ENCODE measurements at regions not wholly inside any gene's neighbourhood (a gene's known extent, or its start where the extent isn't known, plus 50 kb on each side); places are given as distances from the start of the nearest gene placed in this dataset.

DNA sequence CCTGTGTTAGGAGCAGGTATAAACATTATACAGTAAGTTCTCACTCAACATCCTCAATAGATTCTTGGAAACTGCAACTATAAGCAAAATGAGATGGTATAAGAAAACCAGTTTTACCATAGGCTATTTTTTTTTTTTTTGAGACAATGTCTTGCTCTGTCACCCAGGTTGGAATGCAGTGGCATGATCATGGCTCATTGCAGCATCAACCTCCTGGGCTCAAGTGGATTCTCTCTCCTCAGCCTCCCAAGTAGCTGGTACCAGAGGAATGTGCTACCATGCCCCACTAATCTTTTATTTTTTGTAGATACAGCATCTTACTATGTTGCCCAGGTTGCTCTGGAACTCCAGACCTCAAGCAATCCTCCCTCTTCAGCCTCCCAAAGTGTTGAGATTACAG lies 50.1 kb upstream of the ADRB2 start:
- TF ChIP-seq HMGA2 (CRISPR knock-in tag; IDR thresholded peaks at IDR 0.05) (no peak), ZNF219 (CRISPR knock-in tag; IDR thresholded peaks at IDR 0.05; ENCODE audit: borderline replicate concordance) (no peak), MXD4 (CRISPR knock-in tag; IDR thresholded peaks at IDR 0.05; ENCODE audit: borderline replicate concordance) (no peak), NFE2L1 (CRISPR knock-in tag; IDR thresholded peaks at IDR 0.05) (no peak), GABPB1 (CRISPR knock-in tag; IDR thresholded peaks at IDR 0.05) (no peak), RELA (CRISPR knock-in tag; IDR thresholded peaks at IDR 0.05; ENCODE audit: borderline replicate concordance) (no peak)
- TF ChIP-seq, protein P1, sequence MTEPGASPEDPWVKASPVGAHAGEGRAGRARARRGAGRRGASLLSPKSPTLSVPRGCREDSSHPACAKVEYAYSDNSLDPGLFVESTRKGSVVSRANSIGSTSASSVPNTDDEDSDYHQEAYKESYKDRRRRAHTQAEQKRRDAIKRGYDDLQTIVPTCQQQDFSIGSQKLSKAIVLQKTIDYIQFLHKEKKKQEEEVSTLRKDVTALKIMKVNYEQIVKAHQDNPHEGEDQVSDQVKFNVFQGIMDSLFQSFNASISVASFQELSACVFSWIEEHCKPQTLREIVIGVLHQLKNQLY (CRISPR knock-in tag; IDR thresholded peaks at IDR 0.05) = no peak
- TF ChIP-seq, protein P2, sequence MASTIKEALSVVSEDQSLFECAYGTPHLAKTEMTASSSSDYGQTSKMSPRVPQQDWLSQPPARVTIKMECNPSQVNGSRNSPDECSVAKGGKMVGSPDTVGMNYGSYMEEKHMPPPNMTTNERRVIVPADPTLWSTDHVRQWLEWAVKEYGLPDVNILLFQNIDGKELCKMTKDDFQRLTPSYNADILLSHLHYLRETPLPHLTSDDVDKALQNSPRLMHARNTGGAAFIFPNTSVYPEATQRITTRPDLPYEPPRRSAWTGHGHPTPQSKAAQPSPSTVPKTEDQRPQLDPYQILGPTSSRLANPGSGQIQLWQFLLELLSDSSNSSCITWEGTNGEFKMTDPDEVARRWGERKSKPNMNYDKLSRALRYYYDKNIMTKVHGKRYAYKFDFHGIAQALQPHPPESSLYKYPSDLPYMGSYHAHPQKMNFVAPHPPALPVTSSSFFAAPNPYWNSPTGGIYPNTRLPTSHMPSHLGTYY (CRISPR knock-in tag; IDR thresholded peaks at IDR 0.05) = no peak
- DNase-seq (ENCODE audit: low spot score) = no peak
- no peak overlapping the region for H3K27ac Mint-ChIP-seq
- POLR2A ChIA-PET = no interaction called here
- no peaks in the 10 kb centered on the region for H3K36me3 Mint-ChIP-seq
- no peaks in the 10 kb centered on the region for H3K9me3 Mint-ChIP-seq
- ATAC-seq = no peak
- peaks cover 14% of the 10 kb centered on the region for H3K4me1 Mint-ChIP-seq
- H3K27me3 Mint-ChIP-seq (ENCODE audit: low read depth) = no peaks in the 10 kb centered on the region
- CTCF ChIA-PET = interaction anchor here (0.7 kb wide), 1 partner anchor 45 kb away, joined by 3 read pairs; no protein-coding TSS in a partner anchor
- no peak overlapping the region for H3K4me3 Mint-ChIP-seq

Measured in WTC11 (cell line).